Brain pericyte (primary cell): ENCODE measurements at regions not wholly inside any gene's neighbourhood (a gene's known extent, or its start where the extent isn't known, plus 50 kb on each side); places are given as distances from the start of the nearest gene placed in this dataset.

Experiments used
- DNase-seq: peaks from one replicate; pipeline ENCODE4 v3.0.0-alpha.2; 2012; ENCODE audit warnings: low read depth, low spot score

GRCh38 chr20:60271597-60271996, 313.4 kb downstream of the CDH26 start:
- DNase-seq, result no peak

- no peak for DNase-seq
Observed at GRCh38 chr20:60272790-60273189, 314.6 kb downstream of the CDH26 start.

DNA sequence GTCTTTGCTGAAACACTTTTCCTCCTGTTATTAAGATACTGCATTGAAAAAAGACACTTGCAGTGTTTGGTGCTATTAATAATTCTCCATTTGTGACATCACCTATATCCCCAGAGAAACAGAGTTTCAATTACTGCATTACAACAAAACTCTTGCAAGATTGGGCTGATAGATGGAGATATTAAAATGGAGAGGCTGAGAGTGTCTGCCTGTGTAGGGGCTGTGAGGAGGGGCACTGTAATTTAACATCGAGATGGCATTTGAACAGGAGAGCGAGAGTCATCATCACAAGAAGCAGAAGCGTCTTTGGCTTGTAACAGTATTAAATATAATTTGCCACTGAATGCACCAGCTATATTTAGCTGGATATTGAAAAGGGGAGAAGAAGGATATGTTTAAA, 316.5 kb downstream of the CDH26 start:
- DNase-seq, result no peak

- DNase-seq, result no peak
Observed at GRCh38 chr20:60281295-60281694, 323.1 kb downstream of the CDH26 start.

GRCh38 chr20:60283281-60283680, 325.1 kb downstream of the CDH26 start:
- no peak for DNase-seq

DNA sequence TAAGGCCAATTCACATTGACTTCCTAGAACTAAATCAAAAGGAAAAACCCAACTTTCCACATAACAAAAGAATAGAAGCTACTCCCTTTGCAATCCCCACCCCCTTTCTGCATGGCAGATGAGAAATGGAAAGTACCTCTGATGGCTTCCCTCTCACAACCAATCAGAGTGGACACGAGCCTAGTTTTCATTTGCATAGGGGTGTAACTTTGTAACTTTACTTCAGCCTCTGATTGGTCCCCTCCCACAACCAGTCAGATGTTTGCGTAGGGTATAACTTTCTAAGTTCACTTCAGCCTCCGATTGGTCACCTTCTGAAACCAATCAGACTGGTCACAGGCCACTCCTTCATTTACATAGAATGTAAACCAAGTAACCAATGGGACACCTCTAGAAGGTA, 328.5 kb downstream of the CDH26 start:
- DNase-seq, result no peak

- no peak for DNase-seq
Observed at GRCh38 chr20:60288945-60289344, 330.7 kb downstream of the CDH26 start.

DNA sequence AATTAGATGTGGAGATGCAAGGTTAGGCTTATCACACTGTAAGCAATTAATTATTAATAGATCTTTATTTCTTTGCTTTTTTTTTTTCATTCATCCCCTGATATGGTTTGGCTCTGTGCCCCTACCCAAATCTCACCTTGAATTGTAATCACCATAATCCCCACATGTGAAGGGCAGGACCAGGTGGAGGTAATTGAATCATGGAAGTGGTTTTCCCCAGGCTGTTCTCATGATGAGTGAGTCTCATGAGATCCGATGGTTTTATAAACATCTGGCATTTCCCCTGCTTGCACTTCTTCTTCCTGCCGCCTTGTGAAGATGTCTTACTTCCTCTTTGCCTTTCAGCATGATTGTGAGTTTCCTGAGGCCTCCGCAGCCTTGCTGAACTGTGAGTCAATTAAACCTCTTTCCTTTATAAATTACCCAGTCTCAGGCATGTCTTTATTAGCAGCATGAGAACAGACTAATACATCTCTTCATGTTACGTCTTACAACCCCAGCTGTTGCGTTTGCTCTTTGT, 333.8 kb downstream of the CDH26 start:
- no peak for DNase-seq

- DNase-seq, result no peak
Observed at GRCh38 chr20:60294632-60295031, 336.4 kb downstream of the CDH26 start.

- no peak for DNase-seq
Observed at GRCh38 chr20:60295214-60295613, 337.0 kb downstream of the CDH26 start.

DNA sequence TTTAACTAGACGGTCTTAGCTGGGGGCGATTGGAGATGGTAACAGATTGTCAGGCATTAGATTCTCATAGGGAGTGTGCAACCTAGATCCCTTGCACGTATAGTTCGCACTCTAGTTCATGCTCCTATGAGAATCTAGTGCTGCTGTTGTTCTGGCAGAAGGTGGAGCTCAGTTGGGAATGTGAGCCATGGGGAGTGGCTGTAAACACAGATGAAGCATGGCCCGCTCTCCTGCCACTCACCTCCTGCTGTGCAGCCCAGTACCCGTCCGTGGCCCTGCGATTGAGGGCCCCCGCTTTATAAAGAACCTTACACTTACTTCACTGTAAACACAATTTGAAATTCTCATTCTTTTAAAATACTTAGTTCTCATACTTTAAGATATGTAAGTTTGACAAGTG, 339.4 kb downstream of the CDH26 start:
- no peak for DNase-seq

DNA sequence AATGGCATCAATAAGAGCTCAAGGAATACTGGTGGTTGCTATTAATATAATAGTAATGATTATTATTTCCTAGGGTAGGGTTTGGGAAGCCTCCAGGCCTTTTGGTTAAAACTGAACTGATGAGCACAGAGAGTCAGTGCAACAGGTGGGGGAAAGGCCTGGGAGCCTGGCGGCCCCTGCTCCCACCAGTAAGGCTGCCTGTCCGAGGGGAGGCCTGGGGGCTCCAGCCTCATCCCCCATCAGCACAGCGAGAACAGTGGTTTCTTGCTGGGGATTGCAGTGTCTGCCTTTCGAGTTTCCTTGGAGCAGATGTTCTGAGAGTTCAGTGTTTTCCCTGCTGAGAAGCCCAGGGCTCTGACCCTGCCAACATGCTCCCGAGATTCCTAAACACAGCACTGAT, 340.4 kb downstream of the CDH26 start:
- DNase-seq, result no peak

DNA sequence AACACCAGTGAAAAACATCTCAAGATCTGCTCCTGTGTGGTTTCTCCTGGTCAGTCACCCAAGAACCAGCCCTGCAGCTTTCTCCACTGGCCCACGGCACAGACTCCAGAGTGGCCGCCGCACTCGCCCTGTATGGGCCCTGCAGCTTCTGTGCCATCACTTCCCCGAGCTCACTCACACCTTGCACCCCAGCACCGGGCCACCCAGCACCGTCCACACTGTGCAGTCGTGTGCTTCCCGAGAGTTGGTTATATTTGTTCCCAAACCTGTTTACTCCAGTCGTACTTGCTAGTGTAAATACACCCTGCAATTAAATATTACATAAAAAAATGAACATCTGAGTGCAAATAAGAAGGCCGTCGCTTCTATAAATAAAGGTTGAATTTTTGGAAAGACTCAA, 341.7 kb downstream of the CDH26 start:
- no peak for DNase-seq

DNA sequence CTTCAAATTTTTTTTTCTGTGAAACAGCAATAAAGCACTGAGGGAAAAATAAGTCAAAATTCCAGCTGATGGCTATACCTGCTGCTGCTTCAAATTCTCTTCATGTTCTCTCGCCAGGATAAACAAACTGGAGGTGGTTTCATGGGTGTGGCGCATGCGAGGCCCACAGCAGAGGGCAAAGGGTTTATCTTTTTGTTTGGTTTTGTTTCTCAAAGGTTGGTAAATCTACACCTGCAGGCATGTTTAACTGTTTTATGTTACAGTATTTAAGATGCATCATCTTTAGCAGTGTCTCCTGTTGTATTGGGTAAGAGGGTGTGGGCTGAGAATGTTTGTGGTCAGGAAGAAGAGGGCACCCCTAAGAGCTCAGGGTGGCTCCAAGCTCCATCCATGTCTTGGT, 342.2 kb downstream of the CDH26 start:
- no peak for DNase-seq

DNA sequence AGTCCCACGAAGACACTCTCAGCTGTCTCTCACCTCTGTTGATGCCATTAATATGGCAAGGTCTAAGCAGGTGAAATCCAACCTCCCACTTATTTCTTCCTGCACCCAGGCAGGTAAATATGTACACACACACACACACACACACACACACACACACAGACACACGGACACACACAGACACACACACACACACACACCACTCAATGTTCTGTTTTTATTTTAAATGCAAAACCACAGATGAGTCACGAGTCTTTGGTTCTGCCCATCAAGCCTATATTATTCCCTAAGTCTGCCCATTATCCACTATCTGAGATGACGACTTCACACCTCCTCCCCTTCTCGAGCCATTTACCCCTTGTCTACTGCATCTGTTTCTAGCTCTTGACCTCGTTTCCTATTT, 344.7 kb downstream of the CDH26 start:
- no peak for DNase-seq

DNA sequence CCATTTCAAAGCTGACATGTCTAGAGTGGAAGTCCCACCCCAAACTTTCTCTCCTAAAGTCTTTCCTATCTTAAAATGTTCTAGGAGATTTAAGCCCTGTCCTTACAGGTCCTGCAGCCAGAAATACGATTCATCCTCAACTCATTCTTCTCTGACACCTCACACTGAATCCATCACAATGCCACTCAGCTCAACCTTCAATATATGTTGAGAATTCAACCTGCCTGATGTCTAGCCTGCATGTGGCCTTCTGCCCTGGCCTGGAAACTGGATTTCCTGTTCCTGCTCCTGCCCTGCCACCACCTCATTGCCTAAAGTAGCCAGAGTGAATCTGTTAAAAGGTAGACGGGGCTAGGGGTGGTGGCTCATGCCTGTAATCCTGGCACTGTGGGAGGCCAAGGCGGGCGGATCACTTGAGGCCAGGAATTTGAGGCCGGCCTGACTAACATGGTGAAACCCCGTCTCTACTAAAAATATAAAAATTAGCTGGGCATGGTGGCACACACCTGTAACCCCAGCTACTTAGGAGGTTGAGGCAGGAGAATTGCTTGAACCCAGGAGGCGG, 345.9 kb downstream of the CDH26 start:
- DNase-seq, result no peak

- DNase-seq, result no peak
Observed at GRCh38 chr20:60304931-60305330, 346.7 kb downstream of the CDH26 start.

- DNase-seq, result no peak
Observed at GRCh38 chr20:60306105-60306504, 347.9 kb downstream of the CDH26 start.

DNA sequence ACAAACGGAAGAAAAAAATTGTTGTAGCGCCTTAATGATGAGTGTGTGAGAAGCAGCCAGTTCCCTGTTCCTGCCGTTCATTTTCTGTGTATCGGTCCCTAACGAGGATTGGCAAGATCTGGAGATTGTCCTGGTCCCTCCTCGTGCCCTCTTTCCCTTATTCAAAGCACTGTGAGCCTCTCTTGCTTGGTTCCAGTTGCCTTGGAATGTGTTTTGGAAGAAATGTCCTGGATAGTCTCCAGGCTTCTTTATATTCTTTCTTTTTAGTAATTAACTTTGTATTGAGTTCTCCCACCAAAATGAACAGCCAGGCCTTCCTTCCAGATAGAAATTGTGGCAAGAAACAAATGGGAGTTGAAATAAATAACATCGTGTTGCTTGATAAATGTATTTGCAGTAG, 348.3 kb downstream of the CDH26 start:
- DNase-seq, result no peak

GRCh38 chr20:60310560-60311349, 352.5 kb downstream of the CDH26 start:
- no peak for DNase-seq

DNA sequence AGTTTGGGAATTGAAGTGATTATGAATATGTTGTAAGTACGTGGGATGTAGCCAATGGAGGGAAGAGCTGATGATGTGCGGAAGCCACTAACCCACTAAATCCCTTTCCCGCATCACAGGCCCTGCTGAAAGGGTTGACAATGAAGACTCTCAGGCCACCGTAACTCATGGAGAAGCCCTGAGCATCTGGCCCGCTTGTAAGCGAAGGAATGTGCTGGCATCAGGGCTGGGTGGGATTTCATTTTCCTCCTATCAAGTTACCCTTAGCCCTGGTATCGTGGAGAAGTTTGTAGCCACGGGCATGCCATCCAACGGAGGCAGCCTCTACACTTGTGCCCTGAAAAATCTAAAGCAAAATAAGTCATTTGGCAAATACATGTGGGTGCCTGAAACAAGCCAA, 355.0 kb downstream of the CDH26 start:
- no peak for DNase-seq

- no peak for DNase-seq
Observed at GRCh38 chr20:60313614-60314013, 355.4 kb downstream of the CDH26 start.

- no peak for DNase-seq
Observed at GRCh38 chr20:60314727-60315126, 356.5 kb downstream of the CDH26 start.
